ENCODE measurements at regions not wholly inside any gene's neighbourhood (a gene's known extent, or its start where the extent isn't known, plus 50 kb on each side); places are given as distances from the start of the nearest gene placed in this dataset.

GRCh38 chr5:74116266-74116665 lies 490.3 kb downstream of the ARHGEF28 start (continued):
- TF ChIP-seq CHD7 (IDR thresholded peaks at IDR 0.05; ENCODE audit: insufficient replicate concordance, low read length), result no peak
- TF ChIP-seq YY1 (IDR thresholded peaks at IDR 0.05; ENCODE audit: low read depth, low read length), result no peak
- no peak for TF ChIP-seq CTCF (IDR thresholded peaks at IDR 0.05; ENCODE audit: control extremely low read depth in 1 of 3, insufficient read depth in 1 of 3, low read depth in 1 of 3, low read length in 3 of 3)
- no peak for TF ChIP-seq SP1 (IDR thresholded peaks at IDR 0.05; ENCODE audit: low read depth, low read length)
- no peak for TF ChIP-seq KDM5A (IDR thresholded peaks at IDR 0.05; ENCODE audit: low read length)
- no peak for TF ChIP-seq GABPA (IDR thresholded peaks at IDR 0.05; ENCODE audit: borderline replicate concordance, insufficient read depth, low read length)
- no peak for TF ChIP-seq TBP (IDR thresholded peaks at IDR 0.05; ENCODE audit: low read depth, low read length)
- no peak for TF ChIP-seq SAP30 (IDR thresholded peaks at IDR 0.05; ENCODE audit: insufficient read depth, insufficient replicate concordance, low read length)
